Transverse colon (tissue), 4 donors: ENCODE measurements at regions not wholly inside any gene's neighbourhood (a gene's known extent, or its start where the extent isn't known, plus 50 kb on each side); places are given as distances from the start of the nearest gene placed in this dataset.
"Not testable (repeated sequence)": the region's sequence is repeated elsewhere in the genome, so short reads cannot be mapped to it uniquely, and the experiment has no call there.

Experiments
- DNase-seq: peaks from one replicate; pipeline ENCODE4 v3.0.0-alpha.2; 2019
- H3K27ac ChIP-seq, 4 donors: fragments of 200-600 bp; sonication (generic); 2 replicates each; pipeline ENCODE4 v1.5.1; 2016 to 2018; ENCODE audit warnings: inconsistent platforms in 4 of 4
- H3K27me3 ChIP-seq: fragments of 200-600 bp; sonication (generic); 2 replicates; pipeline ENCODE4 v1.5.1; 2017; ENCODE audit warnings: inconsistent platforms
- H3K36me3 ChIP-seq, 4 donors: fragments of 200-600 bp; sonication (generic); 2 replicates each; pipeline ENCODE4 v1.5.1; 2017 to 2019; ENCODE audit warnings: inconsistent platforms in 4 of 4
- H3K4me1 ChIP-seq, 4 donors: fragments of 200-600 bp; sonication (generic); 2 replicates each; pipeline ENCODE4 v1.5.1; 2017 to 2020; ENCODE audit warnings: inconsistent platforms in 4 of 4
- H3K4me3 ChIP-seq, 4 donors: fragments of 200-600 bp; sonication (generic); 1 replicate in 1 of 4; 2 replicates in 3 of 4; pipeline versions ENCODE4 v1.5.1 to v1.6.1; 2017 to 2019; ENCODE audit warnings: inconsistent platforms in 4 of 4
- H3K9me3 ChIP-seq, 2 donors: fragments of 200-600 bp; sonication (generic); 2 replicates each; pipeline ENCODE4 v1.5.1; 2017 to 2019; ENCODE audit warnings: inconsistent platforms in 2 of 2
- CTCF ChIP-seq, 5 experiments: fragments of 200-600 bp in 3 of 5; fragments of 450-650 bp in 2 of 5; sonication (generic) in 3 of 5; IDR thresholded peaks; 1 replicate in 2 of 5; 2 replicates in 3 of 5; pipeline ENCODE4 v1.5.1; 2016 to 2017; ENCODE audit warnings: antibody characterized with exemption in 5 of 5, inconsistent platforms in 3 of 5, mild to moderate bottlenecking in 2 of 5, moderate library complexity in 1 of 5
- EP300 ChIP-seq: sonication (generic); formaldehyde crosslinking; IDR thresholded peaks from one replicate; pipeline ENCODE4 v1.6.1; 2017; ENCODE audit warnings: antibody characterized with exemption, low read depth
- POLR2A ChIP-seq: fragments of 450-650 bp; IDR thresholded peaks from one replicate; pipeline ENCODE4 v1.6.1; 2016; ENCODE audit warnings: antibody characterized with exemption, mild to moderate bottlenecking, moderate library complexity
- POLR2AphosphoS5 ChIP-seq, 3 donors: sonication (generic); formaldehyde crosslinking; IDR thresholded peaks; one replicate each; pipeline ENCODE4 v1.6.1; 2016; ENCODE audit warnings: antibody characterized with exemption in 3 of 3
- WGBS, 2 donors: methylation state at CpG; one replicate each; pipeline ENCODE4 v1.1.5; 2018; ENCODE audit warnings: low coverage in 1 of 2; 5-methylcytosine and 5-hydroxymethylcytosine counted together
- in situ Hi-C, 4 donors: fragments of 200-750 bp; cut with MboI; loops; one replicate each; pipeline versions ENCODE4 v1.15.0 to v1.15.1; 2017; ENCODE audit warnings: low sequenced_read_pairs in 3 of 4, low pct_ligation_motif_present in 1 of 4, low pct_unique_long_range_greater_than_20kb in 1 of 4
- intact Hi-C: fragments of 100-400 bp; cut with DNase I; formaldehyde crosslinking; loops from one replicate; pipeline ENCODE4 v1.15.1; 2023; ENCODE audit warnings: low total_unique reads

- intact Hi-C loops (no loop called here), in situ Hi-C loops (no loop called here)
- 79 to 87% methylated on average over 1 to 2 of the region's 2 CpGs for WGBS, 2 donors
- no peaks in the 10 kb centered on the region for H3K36me3 ChIP-seq
- DNase-seq = no peak
- no peaks in the 10 kb centered on the region for H3K9me3 ChIP-seq
- TF ChIP-seq CTCF (IDR thresholded peaks at IDR 0.05) (no peak), EP300 (no peak), POLR2AphosphoS5 (IDR thresholded peaks at IDR 0.05) (no peak), POLR2A (no peak)
- no peaks in the 10 kb centered on the region for H3K27me3 ChIP-seq
- no peak overlapping the region for H3K4me3 ChIP-seq
- no peak overlapping the region for H3K27ac ChIP-seq
- no peaks in the 10 kb centered on the region for H3K4me1 ChIP-seq
Measured at GRCh38 chr20:11176431-11176830, 502.6 kb upstream of the JAG1 start.

DNA sequence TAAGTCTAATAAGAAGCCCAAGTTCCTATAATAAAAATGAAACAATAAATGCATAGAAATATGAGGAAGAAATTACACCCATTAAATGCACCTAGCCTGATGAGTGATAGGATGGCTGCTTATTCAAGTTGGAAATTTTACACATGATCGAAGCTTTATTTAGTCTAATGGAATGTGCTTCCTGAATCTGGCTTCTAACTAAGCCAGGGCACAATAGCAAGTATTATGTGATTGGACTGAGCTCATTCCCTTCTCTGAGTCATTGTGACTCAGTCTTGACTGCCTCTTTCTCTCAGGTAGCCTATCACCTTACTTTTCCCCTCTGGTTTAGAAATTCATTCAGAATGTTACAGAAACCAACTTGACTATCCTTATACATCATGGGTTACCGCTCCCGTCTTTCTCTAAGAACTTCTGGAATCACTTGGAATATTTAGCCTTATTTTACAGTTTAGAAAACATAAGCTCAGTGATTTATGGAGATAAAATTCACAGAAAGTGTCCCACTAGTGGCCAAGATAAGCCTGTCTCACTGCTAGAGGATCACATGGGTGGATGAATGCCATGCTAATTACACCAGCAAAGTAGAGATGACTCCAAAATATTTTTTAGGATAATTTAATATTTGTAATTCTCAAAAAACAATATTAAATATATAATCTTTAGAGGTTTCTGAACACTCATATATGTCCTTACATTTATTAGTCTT lies 505.3 kb upstream of the JAG1 start:
- Histone ChIP-seq H3K27me3 (no peaks in the 10 kb centered on the region), H3K36me3 (no peaks in the 10 kb centered on the region), H3K4me3 (no peak overlapping the region), H3K9me3 (no peaks in the 10 kb centered on the region), H3K27ac (no peak overlapping the region), H3K4me1 (no peaks in the 10 kb centered on the region)
- in situ Hi-C loops = no loop called here
- 71 to 82% methylated on average over 3 of the region's 3 CpGs for WGBS, 2 donors
- no peak for DNase-seq
- intact Hi-C loops = no loop called here
- TF ChIP-seq EP300 (no peak), POLR2A (no peak), POLR2AphosphoS5 (IDR thresholded peaks at IDR 0.05) (no peak), CTCF (IDR thresholded peaks at IDR 0.05) (no peak)

GRCh38 chr20:11180186-11180585 lies 506.4 kb upstream of the JAG1 start:
- H3K27me3 ChIP-seq = no peaks in the 10 kb centered on the region
- in situ Hi-C loops (no loop called here), intact Hi-C loops (no loop called here)
- H3K36me3 ChIP-seq = no peaks in the 10 kb centered on the region
- H3K27ac ChIP-seq = no peak overlapping the region
- no peaks in the 10 kb centered on the region for H3K9me3 ChIP-seq
- no peak for TF ChIP-seq POLR2A
- no peak for DNase-seq
- H3K4me1 ChIP-seq = no peaks in the 10 kb centered on the region
- no peak overlapping the region for H3K4me3 ChIP-seq

DNA sequence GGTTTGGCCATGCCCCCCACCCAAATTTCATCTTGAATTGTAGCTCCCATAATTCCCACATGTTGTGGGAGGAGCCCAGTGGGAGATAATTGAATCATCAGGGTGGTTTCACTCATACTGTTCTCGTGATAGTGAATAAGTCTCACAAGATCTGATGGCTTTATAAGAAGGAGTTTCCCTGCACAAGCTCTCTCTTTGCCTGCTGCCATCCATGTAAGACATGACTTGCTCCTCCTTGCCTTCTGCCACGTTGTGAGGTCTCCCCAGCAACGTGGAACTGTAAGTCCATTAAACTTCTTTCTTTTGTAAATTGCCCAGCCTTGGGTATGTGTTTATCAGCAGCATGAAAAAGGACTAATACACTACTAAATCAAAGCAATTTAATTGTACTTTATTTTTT lies 507.3 kb upstream of the JAG1 start:
- H3K4me1 ChIP-seq, H3K36me3 ChIP-seq, in situ Hi-C loops, H3K9me3 ChIP-seq, H3K4me3 ChIP-seq, DNase-seq, H3K27ac ChIP-seq, H3K27me3 ChIP-seq, intact Hi-C loops: not testable (repeated sequence)
- WGBS, 2 donors = 69 to 90% methylated on average over 2 to 3 of the region's 3 CpGs

DNA sequence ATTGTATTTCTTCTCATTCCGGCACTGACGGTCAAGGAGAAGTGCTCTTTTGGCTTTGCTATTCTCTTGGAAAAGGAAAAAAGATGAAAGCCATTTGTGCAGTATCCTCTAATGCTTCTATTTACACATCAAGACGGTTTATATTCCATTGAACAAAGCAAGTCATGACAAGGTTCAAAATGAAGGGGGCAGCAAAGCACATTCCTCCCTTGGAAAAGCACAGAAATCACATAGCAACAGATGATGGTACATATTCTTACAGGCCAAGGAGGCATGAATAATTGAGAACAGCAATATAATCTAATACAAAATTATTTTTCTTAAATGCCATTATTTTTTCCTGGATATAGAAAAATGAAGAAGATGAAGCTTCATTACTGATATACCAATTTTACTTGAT lies 508.2 kb upstream of the JAG1 start:
- Histone ChIP-seq H3K4me3 (no peak overlapping the region), H3K27ac (no peak overlapping the region), H3K9me3 (no peaks in the 10 kb centered on the region), H3K27me3 (no peaks in the 10 kb centered on the region), H3K4me1 (no peaks in the 10 kb centered on the region), H3K36me3 (no peaks in the 10 kb centered on the region)
- no peak for DNase-seq
- TF ChIP-seq CTCF (IDR thresholded peaks at IDR 0.05) (no peak), POLR2A (no peak), EP300 (no peak)
- in situ Hi-C loops (no loop called here), intact Hi-C loops (no loop called here)
- WGBS, 2 donors = 88% methylated on average over 3 of the region's 3 CpGs
